Memory B cell (primary cell): ENCODE measurements at regions not wholly inside any gene's neighbourhood (a gene's known extent, or its start where the extent isn't known, plus 50 kb on each side); places are given as distances from the start of the nearest gene placed in this dataset.
"Not testable (repeated sequence)": the region's sequence is repeated elsewhere in the genome, so short reads cannot be mapped to it uniquely, and the experiment has no call there.

Experiments used
- ATAC-seq: fragments of 150-1000 bp; cut with Tn5 transposase; 2 replicates; pipeline ENCODE4 v1.10.0; 2021; ENCODE audit warnings: low read depth, mild to moderate bottlenecking, moderate library complexity
- DNase-seq, 2 donors: peaks; one replicate each; pipeline ENCODE4 v3.0.0; 2022; ENCODE audit warnings: low spot score in 2 of 2
- H3K27ac Mint-ChIP-seq: one replicate; pipeline ENCODE4 v1.8.0; 2022; ENCODE audit warnings: mild to moderate bottlenecking, moderate library complexity, mixed read lengths
- H3K27me3 Mint-ChIP-seq: one replicate; pipeline ENCODE4 v1.8.0; 2022; ENCODE audit warnings: mixed read lengths
- H3K36me3 Mint-ChIP-seq: one replicate; pipeline ENCODE4 v1.8.0; 2022; ENCODE audit warnings: mild to moderate bottlenecking, mixed read lengths
- H3K4me1 Mint-ChIP-seq: one replicate; pipeline ENCODE4 v1.8.0; 2022; ENCODE audit warnings: mixed read lengths
- H3K4me3 Mint-ChIP-seq: one replicate; pipeline ENCODE4 v1.8.0; 2022; ENCODE audit warnings: mild to moderate bottlenecking, moderate library complexity, mixed read lengths
- H3K9me3 Mint-ChIP-seq: one replicate; pipeline ENCODE4 v1.8.0; 2022; ENCODE audit warnings: mixed read lengths

DNA sequence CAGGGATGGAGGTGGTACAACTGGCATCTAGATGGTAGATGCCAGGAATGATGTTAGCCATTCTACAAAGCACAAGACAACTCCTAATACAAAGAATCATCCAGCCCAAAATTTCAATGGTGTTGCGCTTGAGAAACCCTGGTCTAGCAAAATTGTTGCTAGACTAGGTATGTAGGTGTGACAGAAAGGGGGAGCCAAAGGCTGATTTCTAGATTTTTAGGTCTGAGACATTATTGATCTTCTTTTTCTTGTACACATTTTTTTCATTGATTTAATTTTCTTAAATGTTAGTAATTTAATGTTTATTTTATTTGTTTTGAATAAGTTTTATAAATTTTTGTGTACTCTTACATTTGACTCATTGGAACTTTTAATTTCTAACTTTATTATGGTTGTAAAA, 216.4 kb downstream of the FSIP2 start:
- H3K9me3 Mint-ChIP-seq, result peaks cover 3% of the 10 kb centered on the region
- DNase-seq (no peak), ATAC-seq (no peak)
- no peak overlapping the region for H3K4me3 Mint-ChIP-seq
- H3K27ac Mint-ChIP-seq, result no peak overlapping the region
- no peaks in the 10 kb centered on the region for H3K4me1 Mint-ChIP-seq
- H3K27me3 Mint-ChIP-seq, result no peaks in the 10 kb centered on the region
- peaks cover 2% of the 10 kb centered on the region for H3K36me3 Mint-ChIP-seq

DNA sequence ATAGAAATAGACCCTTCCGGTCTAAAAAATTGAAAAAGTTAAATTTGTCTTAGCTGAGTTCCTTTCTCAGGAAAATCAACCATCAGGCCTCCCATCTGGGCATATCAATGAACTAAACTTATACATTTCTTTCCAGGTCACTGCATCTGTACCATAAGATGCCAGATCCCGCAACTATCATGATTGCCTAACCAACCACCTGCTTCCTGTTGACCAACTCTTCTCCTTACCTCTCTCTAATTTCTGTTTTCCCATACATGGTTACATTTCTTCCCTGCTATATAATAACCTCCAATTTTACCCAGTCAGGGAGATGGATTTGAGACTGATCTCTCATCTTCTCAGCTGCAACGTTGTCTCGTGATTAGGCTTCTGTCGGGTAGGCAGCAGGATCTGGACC, 228.7 kb downstream of the FSIP2 start:
- H3K4me1 Mint-ChIP-seq, result no peaks in the 10 kb centered on the region
- ATAC-seq, result no peak
- H3K4me3 Mint-ChIP-seq, result no peak overlapping the region
- peaks cover under 1% of the 10 kb centered on the region for H3K9me3 Mint-ChIP-seq
- H3K27ac Mint-ChIP-seq, result no peak overlapping the region
- no peak for DNase-seq
- H3K36me3 Mint-ChIP-seq, result peaks cover 4% of the 10 kb centered on the region
- H3K27me3 Mint-ChIP-seq, result no peaks in the 10 kb centered on the region

DNA sequence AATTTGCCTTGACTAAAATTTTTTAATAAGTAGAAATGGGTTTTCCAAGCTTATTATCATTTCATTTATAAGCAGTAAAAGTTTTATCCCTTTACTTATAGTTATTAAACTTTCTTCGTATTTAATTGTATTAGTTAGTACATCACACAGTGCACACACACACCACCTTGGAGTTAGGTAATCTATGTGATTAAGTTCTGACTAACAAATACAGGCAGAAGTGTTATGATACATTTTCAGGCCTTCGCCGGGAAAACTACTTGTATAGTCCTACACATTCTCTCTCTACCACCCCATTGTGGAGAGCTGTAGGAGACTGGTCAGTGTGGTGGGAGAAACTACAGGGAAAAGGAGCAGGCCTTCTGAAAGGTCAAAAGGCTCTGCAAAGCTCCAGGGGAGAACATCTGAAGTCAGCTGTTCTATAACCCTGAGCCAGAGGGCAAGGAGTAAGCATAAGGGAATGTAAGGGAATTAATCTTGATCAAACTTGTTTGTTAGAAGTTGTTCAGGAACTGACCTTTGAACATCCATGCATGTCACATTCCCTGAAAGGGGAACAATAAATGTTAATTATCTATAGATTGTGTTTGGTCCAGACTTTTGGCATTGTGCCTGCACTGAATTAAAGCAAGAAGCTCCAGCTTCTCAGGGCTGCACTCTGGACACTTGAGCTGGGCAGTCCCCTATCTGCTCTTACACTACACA, 231.7 kb downstream of the FSIP2 start:
- peaks cover 9% of the 10 kb centered on the region for H3K36me3 Mint-ChIP-seq
- ATAC-seq (no peak), DNase-seq (no peak)
- no peaks in the 10 kb centered on the region for H3K4me1 Mint-ChIP-seq
- no peak overlapping the region for H3K27ac Mint-ChIP-seq
- H3K4me3 Mint-ChIP-seq, result no peak overlapping the region
- peaks cover 6% of the 10 kb centered on the region for H3K9me3 Mint-ChIP-seq
- H3K27me3 Mint-ChIP-seq, result no peaks in the 10 kb centered on the region

DNA sequence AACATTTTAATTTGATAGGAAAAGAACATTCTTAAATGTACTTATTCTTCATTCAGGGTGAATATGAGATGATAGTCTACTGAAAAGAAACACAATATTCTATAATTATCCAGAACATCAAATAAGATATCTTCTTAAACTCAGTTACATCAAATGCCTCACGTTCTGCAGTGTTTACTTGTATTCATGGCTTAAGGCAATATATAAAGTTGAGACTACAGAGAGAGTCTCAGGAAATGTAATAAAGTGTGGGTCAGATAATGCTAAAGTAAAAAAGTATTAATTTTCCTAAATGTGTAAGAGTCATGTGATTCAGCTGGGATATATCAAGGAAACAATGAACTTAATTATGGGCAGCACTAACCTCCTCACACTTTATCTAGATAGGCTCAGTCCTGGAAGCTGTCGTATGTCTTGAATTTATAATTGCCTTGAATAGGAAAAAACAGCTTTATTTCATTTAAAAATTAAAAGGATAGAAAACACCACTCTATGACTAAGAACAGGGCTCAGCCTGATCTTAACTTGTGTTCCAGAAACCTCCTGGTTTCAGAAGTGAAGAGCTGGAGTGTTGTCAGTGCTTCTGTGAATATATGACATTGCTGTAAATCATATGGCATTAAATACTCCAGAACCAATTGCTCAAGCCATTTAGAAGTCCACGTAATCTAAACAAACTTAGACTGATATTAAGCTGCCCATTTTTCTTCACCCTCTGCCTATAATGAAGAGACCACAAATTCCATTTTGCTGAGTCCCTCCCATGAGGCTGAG, 240.2 kb downstream of the FSIP2 start:
- Mint-ChIP-seq H3K9me3 (peaks cover 6% of the 10 kb centered on the region), H3K36me3 (peaks cover 2% of the 10 kb centered on the region), H3K27me3 (no peaks in the 10 kb centered on the region), H3K4me1 (no peaks in the 10 kb centered on the region), H3K4me3 (no peak overlapping the region), H3K27ac (no peak overlapping the region)
- ATAC-seq (no peak), DNase-seq (no peak)

DNA sequence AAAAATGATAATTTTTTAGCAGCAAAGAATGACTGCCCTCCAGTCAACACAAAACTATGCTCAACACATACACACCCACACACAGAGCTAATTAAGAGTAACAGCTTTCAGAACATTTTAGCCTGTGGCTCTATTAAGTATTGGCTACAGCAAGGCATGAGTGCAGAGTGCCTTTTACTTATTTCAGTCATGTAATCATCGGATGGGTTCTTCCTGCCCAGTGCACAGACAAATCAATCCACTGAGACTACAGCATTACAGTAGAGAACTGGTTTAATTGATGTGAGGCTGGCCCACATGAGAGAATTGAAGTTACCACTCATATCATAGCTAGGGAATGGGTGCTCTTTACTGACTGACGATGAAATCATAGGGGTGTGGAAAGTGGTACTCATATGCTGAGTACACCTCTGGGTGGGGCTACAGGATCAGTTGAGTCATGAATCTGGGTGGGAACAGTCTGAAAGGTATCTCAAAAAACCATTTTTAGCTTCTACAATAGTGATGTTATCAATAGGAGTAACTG, 241.0 kb downstream of the FSIP2 start:
- peaks cover 4% of the 10 kb centered on the region for H3K9me3 Mint-ChIP-seq
- ATAC-seq (no peak), DNase-seq (no peak)
- no peak overlapping the region for H3K4me3 Mint-ChIP-seq
- H3K36me3 Mint-ChIP-seq, result no peaks in the 10 kb centered on the region
- no peaks in the 10 kb centered on the region for H3K27me3 Mint-ChIP-seq
- no peak overlapping the region for H3K27ac Mint-ChIP-seq
- H3K4me1 Mint-ChIP-seq, result no peaks in the 10 kb centered on the region

DNA sequence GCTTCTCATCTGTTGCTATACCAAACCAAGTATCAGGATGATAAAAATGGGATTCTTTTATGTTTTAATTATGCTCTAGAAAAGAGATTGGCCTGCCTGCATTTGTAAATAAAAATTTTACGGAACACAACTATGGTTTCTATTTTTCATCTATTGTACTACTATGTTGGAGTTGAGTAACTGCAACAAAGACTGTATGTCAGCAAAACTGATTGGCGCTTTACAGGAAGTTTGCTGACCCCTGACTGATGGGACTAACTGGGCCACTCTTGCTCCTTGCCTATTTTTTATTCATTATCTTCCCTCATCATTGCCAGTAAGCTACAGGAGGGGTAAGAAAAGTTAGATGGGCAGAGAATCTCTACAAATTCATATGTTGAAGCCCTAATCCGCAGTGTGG, 242.3 kb downstream of the FSIP2 start:
- no peak for ATAC-seq
- Mint-ChIP-seq H3K27me3 (no peaks in the 10 kb centered on the region), H3K4me3 (no peak overlapping the region), H3K9me3 (peaks cover 4% of the 10 kb centered on the region), H3K36me3 (no peaks in the 10 kb centered on the region), H3K27ac (no peak overlapping the region), H3K4me1 (no peaks in the 10 kb centered on the region)
- no peak for DNase-seq

DNA sequence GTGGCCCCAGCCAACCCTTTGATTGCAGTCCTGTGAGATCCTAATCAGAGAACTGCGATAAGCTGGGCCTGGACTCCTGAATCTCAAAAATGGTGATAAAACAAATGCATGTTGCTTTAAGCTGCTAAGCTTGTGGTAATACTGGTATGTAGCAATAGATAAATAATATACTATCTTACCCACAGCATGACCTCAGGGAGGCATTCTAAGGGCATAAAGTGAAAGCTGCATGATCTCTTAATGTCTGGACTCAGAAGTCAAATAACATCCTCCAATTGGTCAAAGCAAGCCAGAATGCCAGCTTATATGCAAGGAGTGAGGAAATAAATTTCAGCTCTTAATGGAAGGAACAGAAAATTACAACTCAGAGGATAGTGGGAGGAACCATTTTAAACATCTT, 246.1 kb downstream of the FSIP2 start:
- H3K27me3 Mint-ChIP-seq, result no peaks in the 10 kb centered on the region
- no peaks in the 10 kb centered on the region for H3K4me1 Mint-ChIP-seq
- H3K4me3 Mint-ChIP-seq, result no peak overlapping the region
- DNase-seq, result no peak
- no peak for ATAC-seq
- no peaks in the 10 kb centered on the region for H3K36me3 Mint-ChIP-seq
- H3K27ac Mint-ChIP-seq, result no peak overlapping the region
- peaks cover 5% of the 10 kb centered on the region for H3K9me3 Mint-ChIP-seq

DNA sequence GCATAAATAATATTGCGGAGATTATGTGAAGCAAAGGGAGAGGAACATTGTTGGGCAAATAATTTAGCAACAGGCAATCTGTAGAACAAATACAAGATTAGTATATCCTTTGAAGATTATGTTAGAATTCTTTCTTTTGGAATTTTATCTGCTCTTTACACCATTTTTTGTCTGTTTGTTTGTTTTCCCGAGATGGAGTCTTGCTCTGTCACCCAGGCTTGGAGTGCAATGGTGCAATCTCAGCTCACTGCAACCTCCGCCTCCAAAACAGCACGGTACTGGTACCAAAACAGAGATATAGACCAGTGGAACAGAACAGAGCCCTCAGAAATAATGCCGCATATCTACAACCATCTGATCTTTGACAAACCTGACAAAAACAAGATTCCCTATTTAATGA, 250.3 kb downstream of the FSIP2 start:
- not testable (repeated sequence) for ATAC-seq, H3K27ac Mint-ChIP-seq, DNase-seq, H3K36me3 Mint-ChIP-seq, H3K4me1 Mint-ChIP-seq, H3K9me3 Mint-ChIP-seq, H3K4me3 Mint-ChIP-seq, H3K27me3 Mint-ChIP-seq

DNA sequence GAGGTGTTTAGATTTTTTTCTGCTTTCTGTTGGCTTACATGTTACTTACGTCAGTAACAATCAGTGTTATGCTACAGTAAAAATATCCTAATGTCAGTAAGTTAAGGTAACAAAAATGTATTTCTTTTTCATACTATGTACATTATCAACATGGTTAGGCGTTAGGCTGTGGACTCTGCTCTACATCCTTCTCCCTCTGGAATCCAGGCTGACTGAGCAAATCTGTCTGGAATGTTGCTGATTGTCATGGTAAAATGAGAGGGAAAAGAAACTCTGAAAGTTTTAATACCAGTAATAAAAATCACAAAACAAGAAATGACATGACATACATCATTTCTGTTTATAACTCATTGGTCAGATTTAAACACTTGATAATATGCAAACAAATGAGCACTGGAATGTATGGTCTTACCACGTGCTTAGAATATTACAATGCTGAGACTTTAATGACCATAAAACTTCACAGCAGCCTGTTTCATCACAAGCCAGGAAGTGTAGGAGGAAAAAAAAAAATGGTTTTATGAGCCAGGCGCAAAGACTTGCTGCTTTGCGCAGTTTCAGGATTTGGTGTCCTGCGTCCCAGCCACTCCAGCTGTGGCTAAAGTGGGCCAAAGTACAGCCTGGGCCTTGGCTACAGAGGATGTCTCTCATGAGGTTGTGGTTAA, 252.4 kb downstream of the FSIP2 start:
- no peaks in the 10 kb centered on the region for H3K4me1 Mint-ChIP-seq
- H3K4me3 Mint-ChIP-seq, result no peak overlapping the region
- H3K27ac Mint-ChIP-seq, result no peak overlapping the region
- DNase-seq, result no peak
- H3K9me3 Mint-ChIP-seq, result peaks cover 1% of the 10 kb centered on the region
- peaks cover 7% of the 10 kb centered on the region for H3K36me3 Mint-ChIP-seq
- ATAC-seq, result no peak
- H3K27me3 Mint-ChIP-seq, result no peaks in the 10 kb centered on the region

DNA sequence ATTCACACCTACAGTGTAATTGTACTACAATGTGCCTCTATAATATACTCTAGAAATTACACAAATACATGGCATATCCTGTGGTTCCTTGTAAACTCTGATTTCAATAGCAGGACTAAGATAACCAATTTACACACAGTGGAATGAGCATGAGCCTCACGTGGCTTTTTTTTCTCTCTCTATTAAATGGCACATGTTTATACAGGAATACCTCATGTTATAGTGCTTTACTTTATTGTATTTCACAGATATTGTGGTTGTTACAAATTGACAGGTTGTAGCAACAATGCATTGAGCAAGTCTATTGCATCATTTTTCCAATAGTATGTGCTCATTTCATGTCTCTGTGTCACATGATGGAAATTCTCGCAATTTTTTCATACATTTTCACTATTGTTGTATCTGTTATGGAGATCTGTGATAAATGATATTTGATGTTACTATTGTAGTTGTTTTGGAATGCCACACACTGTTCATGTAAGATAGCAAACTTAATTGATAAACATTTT, 260.0 kb downstream of the FSIP2 start:
- no peak overlapping the region for H3K4me3 Mint-ChIP-seq
- no peaks in the 10 kb centered on the region for H3K4me1 Mint-ChIP-seq
- H3K9me3 Mint-ChIP-seq, result no peaks in the 10 kb centered on the region
- no peak overlapping the region for H3K27ac Mint-ChIP-seq
- no peak for DNase-seq
- no peak for ATAC-seq
- peaks cover 6% of the 10 kb centered on the region for H3K36me3 Mint-ChIP-seq
- no peaks in the 10 kb centered on the region for H3K27me3 Mint-ChIP-seq

DNA sequence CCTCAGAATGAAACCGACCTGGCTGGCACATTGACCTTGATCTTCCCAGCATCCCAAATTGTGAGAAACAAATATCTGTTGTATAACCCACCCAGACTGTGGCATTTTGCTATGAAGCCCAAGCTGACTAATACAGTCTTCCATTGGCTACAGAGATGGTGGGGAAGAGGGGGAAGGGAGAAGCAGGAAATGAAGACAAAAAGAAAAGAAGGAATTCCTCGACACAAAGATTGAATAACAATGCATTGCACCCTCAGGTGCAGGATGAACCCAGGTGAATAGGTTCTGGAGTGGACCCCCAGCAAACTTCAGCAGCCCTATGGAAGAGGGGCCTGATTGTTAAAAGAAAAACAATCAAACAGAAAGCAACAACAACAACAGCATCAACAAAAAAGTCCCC, 270.7 kb downstream of the FSIP2 start:
- Mint-ChIP-seq H3K4me1 (peaks cover 2% of the 10 kb centered on the region), H3K4me3 (no peak overlapping the region), H3K36me3 (peaks cover 28% of the 10 kb centered on the region), H3K27me3 (no peaks in the 10 kb centered on the region), H3K27ac (no peak overlapping the region), H3K9me3 (peaks cover 12% of the 10 kb centered on the region)
- ATAC-seq (no peak), DNase-seq (no peak)

DNA sequence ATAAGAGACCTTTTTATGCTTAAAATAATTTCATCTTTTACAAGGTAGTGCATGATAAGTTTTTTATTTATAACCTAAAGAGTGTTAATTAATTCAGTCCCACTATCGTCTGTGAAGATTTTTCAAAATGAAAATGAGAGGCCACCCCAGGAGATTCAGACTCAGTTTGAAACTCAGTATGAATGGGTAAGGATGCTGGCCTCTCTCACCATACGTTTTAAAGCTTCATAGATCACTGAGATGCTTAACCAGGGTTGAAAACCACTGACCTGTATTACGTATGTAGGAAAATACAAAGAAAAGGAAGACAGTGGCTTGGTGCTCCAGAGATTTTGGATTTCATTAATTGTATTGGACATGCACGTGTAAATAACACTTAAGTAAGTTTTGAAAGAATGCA, 278.7 kb downstream of the FSIP2 start:
- DNase-seq, result no peak
- no peak for ATAC-seq
- H3K36me3 Mint-ChIP-seq, result peaks cover 8% of the 10 kb centered on the region
- H3K9me3 Mint-ChIP-seq, result peaks cover 6% of the 10 kb centered on the region
- no peak overlapping the region for H3K27ac Mint-ChIP-seq
- H3K4me3 Mint-ChIP-seq, result no peak overlapping the region
- no peaks in the 10 kb centered on the region for H3K27me3 Mint-ChIP-seq
- no peaks in the 10 kb centered on the region for H3K4me1 Mint-ChIP-seq

DNA sequence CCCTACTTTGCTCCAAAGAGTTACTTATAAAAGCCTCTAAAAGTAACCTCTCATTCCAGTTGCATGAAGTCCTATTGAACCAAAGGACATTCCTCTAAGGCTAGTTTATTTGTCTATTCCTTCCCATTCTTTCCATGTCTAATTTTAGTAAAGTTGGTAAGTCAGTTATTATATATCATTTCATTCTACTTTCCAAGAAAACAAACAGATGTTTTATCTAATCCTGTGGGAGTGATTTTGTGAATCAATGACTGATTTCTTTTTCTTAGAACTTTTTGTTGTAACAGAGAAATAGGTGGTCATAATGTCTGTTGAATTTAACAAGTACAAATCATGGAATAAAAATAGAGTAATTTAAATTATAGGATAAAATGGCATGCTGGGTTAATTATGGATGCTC, 286.3 kb downstream of the FSIP2 start:
- no peak overlapping the region for H3K4me3 Mint-ChIP-seq
- H3K4me1 Mint-ChIP-seq, result peaks cover 7% of the 10 kb centered on the region
- H3K36me3 Mint-ChIP-seq, result peaks cover 2% of the 10 kb centered on the region
- peaks cover 1% of the 10 kb centered on the region for H3K9me3 Mint-ChIP-seq
- DNase-seq (no peak), ATAC-seq (no peak)
- H3K27ac Mint-ChIP-seq, result no peak overlapping the region
- no peaks in the 10 kb centered on the region for H3K27me3 Mint-ChIP-seq

DNA sequence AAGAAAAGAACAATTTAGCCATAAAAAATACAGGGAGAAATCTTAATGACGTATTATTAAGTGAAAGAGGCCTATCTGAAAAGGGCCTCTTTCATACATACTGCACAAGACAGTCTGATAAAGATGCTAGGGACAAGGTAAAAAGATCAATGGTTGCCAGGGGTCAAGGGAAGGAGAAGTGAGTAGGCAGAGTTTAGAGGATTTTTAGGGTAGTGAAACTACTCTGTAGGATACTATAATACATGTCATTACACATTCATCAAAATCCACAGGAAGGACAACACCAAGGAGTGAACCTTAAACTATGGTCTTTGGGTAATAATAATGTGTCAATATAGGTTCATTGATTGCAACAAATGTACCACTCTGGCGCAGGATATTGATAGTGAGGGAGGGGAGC, 289.3 kb downstream of the FSIP2 start:
- DNase-seq (no peak), ATAC-seq (peak; percentile 66)
- Mint-ChIP-seq H3K27me3 (no peaks in the 10 kb centered on the region), H3K9me3 (no peaks in the 10 kb centered on the region), H3K4me3 (no peak overlapping the region), H3K36me3 (peaks cover 4% of the 10 kb centered on the region), H3K27ac (peak overlapping the region; percentile 3), H3K4me1 (peaks cover 14% of the 10 kb centered on the region)
